ENCODE measurements at regions not wholly inside any gene's neighbourhood (a gene's known extent, or its start where the extent isn't known, plus 50 kb on each side); places are given as distances from the start of the nearest gene placed in this dataset.
A peak's percentile ranks its signal among the peaks of the same experiment; 100 is the strongest.
"Not testable (repeated sequence)": the region's sequence is repeated elsewhere in the genome, so short reads cannot be mapped to it uniquely, and the experiment has no call there.

DNA sequence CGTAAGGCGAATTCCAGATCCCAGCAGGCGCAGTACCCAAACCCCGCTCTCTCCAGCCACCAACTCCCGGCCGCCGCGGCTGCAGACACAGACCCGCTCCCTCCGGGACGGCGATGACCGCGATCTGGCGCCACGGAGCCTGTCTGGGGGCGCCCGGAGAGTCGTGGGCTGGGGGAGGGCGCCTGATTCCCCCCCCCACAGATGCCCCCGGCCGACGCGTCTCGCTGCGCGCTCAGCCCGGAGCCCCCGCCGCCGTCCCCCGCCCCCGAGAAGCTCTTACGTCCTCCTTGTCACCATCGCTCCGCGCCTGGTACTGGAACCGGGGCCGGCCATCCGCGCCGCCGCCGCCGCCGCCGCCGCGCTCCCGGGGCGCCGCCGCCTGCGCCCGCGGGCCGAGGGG, 173.6 kb downstream of the ATP6V0E2 start:
- DNase-seq = peak in 1 of 2 experiments; percentile 25

DNA sequence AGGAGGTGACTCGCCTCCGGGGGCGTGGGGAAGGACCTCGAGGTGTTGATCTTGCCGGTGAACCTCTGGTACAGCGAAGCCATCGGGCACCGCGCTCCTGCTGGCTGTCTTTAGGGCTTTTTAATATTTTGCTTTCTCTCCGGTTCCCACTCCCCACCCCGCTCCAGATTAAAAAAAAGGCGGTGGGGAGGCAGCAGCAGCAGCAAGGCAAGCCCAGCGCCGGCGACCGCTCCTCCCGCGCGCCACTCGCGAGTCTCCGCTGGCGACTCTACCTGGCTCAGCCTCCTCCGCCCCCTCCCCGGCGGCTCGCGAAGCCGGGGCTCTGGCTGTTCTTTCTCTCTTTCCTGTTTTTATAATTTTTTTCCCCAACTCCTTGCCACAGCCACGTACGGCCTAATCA, 174.0 kb downstream of the ATP6V0E2 start:
- DNase-seq = not testable (repeated sequence)

DNA sequence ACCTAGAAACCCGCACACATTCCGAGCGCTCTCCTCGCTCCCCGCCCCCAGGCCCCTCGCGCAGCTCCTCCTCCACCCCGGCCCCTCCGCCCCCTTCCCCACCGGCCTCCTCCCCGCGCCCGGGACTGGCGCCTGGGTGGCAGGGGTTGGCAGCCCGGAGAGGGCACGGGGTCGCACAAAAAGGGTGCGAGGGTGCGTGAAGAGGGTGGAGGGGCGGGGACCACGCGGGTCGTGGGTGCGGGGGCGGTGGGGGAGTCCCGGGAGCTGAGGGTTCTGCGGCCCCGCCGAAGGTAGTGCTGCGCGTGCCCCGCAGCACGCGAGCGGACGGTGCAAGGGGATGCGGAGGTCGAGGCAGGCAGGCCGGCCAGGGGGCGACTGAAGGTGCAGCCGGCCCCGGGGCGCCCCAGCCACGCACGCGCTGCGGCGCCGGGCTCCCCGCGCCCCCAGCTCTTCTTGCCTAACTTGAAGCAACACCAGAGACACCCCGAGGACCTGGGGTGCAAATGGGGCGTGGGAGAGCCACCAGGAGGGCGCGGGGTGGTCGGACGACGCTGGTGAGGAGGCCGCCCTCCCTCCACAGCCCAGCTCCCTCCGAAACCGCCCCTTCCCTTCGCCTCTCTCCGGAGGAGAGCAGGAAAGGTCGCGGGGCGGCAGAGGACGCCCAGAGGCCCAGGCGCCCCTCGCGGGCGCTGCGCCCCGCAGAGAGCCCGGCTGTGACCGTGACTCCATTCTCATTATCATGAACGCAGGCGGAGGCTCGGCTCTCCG, 174.7 kb downstream of the ATP6V0E2 start:
- peak in 1 of 2 experiments; percentile 15 for DNase-seq

DNA sequence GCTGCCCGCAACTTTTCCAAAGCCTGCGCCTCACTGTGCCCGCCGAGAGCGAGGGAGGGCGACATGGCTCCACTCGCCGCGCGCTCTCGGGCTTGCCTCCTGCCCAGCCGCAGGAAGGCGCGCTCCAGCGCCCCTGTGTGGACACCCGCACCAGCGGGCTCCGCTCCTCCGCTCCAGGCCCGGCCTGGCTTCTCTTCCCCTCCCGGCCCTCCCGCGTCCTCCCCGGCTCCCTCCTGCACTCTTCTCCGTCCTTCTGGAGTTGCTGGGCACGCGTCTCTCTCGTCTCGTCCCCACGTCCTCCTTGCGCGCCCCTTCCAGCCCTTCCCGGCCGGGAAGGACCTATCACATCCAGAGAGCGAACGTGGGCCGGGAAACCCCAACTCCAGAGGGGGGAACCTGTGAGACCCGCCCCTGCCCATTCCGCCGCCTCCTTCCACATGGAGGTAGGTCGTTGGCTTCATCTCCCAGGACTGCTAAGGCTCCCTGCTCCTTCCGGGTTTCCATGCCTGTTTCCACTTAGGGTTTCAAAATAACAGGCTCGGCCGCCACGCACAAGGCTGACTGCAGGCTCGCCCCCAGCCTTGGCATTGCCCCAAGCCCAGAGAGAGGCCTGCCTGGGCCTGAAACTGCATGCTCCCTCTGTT, 175.4 kb downstream of the ATP6V0E2 start:
- peak; percentile 61 to 66 for DNase-seq

DNA sequence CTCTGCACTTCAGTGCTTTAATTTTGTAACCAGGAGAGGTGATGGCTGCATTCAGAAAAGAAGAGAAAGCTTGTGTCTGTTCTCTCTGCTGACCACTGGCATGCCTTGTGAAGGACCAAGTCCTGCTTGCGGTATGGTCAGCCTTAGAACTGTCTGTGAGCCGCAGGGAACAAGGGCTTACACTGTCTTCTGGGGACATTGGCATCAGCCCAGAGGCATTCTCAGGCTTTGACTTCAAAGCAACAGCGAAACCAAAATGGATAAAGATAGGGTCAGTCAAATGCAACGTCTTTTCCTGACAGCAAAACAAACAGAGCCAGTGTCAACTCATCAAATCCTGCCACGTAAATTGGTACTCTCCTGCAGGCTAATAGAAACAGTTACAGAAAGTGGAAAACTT, 179.6 kb downstream of the ATP6V0E2 start:
- not testable (repeated sequence) for DNase-seq

DNA sequence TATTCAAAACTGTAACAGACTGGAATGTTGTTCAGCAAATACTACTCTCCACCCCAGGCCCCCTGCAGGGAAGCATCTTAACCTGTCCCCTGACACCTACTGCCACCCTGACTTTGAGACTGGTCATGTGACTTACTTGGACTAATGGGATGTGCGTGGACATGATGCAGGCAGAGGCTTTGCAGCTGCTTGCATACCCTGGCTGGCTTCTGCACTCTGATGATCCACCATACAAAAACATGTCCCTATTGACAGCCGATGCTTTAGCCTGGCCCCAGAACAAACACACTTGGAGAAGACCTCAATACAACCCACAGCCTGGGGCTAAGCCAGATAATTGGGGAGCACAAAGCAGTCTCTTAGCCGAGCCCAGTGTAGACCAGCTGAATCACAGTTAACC, 180.5 kb downstream of the ATP6V0E2 start:
- not testable (repeated sequence) for DNase-seq

DNA sequence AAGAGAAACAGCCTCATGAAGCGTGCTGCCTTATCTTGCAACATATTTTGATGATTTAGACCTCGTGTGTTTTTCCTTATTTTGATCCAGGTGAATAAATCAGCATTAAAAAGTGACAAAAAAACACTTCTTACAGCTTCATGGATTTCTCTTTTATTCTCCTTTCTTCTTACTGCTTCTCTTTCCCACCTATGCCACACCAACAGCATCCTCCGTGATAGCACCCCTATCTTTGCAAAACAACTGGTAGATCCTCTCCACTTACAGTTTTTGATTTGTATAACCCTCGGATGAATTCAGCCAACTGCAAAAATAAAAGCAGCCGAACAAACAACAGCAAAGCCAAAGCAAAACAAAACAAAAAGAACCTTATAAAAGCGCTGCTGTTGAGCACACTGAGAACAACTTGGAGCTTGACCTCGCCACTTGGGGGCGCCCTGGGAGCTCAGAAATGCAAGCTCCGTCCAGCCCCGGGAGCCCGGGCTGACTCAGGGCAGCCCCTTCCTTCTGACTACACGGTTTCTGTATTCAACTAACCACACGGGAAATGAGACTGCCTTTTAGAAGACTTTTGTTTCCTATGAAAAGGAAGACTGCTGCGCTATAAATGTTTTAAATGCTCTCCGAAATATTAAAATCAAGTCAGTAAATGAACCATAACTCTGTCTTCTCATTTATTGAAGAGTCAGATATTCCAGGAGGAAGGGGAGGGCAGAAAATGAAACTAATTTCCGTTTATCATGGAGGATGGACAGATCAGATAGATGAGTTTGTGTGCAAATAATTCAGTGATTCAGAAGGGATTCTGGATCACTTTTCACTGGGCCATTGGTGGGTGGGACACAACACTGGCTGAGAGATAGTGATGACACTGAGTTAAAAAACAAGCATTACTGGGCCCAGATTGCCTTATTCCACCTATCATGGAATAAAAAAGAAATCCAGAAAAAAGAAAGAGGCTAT, 186.8 kb downstream of the ATP6V0E2 start:
- DNase-seq = not testable (repeated sequence)

DNA sequence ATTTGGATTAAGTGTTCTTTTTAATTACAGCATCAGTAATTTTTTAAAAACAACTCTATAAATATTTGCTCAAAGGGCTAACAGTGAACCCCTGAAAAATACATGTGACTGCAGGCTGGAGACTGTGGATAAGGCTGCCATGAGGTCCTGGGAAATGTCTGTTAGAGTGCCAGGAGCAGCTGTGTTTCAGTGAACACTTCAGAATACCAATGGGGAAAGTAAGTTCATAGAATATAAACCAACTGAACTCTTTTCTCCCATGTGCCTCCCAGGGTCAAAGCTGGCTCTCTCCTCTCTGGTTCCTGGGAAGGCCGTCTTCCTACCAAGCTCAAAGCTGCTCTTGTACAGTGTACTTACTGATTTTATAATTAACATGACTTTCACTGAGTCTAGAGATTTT, 189.4 kb downstream of the ATP6V0E2 start:
- DNase-seq = not testable (repeated sequence)

DNA sequence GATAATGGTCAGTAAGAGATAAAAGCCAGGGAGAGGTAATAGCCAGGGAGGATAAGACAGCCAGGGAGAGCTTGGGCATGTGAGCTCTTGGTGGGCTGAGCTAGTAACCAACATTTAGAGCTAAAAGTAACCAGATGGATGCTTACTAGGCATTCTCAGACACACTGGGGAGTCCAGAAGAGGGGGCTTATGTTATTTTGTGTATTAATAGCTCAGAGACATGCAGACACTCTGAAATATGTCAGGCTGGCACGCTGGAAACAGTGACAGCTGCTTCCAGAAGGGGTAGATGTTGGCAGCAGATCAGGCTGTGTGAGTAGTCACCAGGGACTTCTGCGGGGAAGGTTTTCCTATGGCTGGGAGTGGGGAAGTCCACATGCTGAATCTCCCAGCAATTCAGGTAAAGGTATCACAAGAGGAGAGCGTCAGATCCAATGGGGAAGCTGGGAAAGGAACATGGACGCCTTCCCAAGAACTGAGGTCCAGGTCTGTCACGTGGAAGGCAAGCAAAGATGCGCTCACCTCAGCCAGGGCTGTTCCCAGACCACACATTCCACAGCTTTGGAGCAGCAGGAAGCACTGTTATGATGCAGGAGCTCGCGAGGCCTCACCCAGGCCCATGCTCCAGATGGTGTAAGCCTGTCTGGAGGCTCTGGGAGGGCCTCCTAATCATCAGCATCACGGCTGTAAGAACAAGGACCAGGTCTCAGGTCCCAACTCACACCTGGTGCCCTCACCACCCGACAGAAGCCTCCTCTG, 196.0 kb downstream of the ATP6V0E2 start:
- not testable (repeated sequence) for DNase-seq

DNA sequence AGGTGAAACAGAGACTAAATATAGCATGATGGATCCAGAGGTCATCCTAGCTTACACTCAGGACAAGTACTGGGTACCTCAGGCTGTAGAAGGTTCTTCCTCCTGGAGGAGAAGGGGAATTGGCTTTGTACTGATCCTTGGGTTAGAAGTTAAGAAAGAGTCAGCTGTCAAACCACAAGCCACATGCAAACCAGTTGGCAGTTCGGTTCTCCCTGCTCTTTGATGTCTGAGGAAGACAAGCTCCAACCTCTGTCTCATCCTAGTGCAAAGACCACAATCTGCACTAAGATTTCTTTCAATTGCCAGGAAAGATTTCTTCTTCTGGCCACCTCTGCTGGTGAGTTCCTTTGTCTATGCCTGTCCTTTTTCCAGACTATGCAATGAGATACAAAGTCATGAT, 203.8 kb downstream of the ATP6V0E2 start:
- not testable (repeated sequence) for DNase-seq

DNA sequence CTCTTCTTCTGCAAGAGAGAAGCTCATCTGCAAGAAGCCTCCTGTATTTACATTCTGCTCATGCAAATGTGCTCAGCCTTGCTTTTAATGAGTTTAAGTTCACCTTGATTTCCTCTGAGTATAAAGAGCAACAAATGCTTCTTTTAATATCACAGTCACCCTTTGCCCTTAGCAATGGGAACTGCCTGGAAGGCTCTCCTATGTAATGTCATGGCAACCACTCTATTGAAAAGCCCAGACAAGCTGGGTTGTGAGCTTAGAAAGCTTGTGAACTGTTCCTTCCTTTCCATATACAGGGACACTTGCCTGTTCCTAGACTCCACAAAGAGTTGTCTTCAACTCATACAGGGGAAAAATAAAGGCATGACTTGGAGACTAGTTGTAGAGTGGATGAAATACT, 208.1 kb downstream of the ATP6V0E2 start:
- DNase-seq = not testable (repeated sequence)

DNA sequence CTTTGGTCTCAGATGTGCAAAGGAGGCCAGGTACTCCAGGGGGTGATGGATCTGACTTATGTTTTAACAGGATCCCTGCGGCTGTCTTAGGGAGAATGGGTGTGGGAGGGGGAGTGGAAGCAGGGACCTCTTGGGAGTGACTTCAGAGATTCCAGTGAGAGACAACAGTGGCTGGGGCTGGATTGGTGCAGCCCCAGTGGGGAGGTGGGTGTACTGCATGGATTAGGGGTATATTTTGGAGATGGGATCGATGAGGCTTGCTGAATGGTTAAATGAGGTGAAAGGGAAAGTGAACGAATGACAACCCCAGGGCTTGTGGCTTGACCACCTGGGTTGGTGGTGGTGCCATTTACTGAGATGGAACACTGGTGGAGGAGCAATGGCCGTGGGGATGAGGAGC, 211.0 kb downstream of the ATP6V0E2 start:
- not testable (repeated sequence) for DNase-seq

DNA sequence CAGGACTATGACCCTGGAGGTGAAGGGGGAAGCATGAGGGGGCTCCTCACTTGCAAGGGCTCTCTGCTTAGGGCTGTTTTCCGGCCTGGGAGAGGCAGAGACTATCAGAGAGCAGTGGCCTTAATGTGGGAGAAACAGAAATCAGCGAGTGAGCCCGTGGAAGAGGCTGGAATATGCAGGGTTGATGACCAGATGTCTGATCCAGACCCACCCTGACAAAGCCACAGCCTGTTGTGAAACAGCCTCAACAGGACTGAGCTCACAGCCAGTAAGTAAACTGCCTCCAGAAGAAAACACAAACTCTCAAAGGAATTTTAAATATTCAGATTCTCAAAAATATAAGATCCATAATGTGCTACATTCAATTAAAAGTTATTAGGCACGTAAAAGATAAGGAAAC, 213.7 kb downstream of the ATP6V0E2 start:
- DNase-seq = not testable (repeated sequence)

DNA sequence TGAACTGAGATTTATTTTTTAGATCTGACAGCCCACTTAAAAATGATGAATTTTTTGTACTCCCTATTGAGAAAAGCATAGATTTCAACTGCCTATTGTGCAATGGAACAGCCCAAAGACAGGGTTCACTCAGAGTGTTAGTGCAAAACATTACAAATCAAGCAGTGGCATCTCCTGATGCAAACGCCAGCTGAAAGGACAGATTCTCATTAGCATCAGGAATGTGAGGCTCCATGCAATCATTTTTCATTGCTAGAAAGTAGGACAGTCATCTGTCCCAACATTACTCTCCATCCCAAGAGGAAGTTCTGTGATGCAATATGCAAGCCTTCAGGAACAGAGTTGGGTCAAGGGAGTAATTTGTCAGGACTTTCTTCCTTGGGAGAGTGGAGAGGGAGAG, 215.4 kb downstream of the ATP6V0E2 start:
- not testable (repeated sequence) for DNase-seq

DNA sequence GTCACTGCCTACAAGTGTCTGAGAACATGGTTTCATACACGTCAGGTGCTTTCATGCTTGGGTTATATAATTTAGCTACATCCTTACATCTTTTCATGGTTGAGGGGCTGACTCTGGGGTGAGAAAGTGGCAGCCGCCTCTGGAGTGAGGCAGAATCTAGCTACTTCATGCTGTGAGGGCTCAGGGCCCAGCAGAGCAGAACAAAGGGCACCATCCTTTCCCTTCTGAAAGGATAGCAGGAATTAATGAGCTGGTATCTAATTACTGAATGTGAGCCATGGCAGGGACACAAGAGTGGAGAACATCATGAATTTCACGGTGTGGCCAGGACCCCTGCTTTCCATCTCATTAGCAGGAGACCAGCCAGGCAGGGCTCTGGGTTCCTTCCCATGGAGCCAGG, 217.0 kb downstream of the ATP6V0E2 start:
- DNase-seq = not testable (repeated sequence)

DNA sequence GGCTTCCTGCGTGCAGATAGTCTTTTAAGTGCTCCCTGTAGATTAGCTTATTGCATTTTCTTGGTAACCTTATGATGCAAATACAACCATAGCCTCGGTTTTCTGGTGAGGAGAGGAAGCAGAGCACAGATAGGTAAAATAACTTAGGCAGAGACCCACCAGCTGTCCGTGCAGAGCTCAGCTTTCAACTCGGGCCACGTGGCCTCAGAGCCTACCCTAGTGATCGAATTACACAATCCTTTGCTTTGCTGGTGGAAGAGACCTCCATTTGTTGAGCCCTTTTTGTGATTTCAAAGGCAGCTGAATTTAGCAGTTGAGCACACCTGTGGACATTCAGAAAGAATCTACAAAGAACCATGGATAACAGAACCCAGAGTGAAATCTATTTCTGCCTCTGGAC, 220.1 kb downstream of the ATP6V0E2 start:
- DNase-seq = not testable (repeated sequence)

DNA sequence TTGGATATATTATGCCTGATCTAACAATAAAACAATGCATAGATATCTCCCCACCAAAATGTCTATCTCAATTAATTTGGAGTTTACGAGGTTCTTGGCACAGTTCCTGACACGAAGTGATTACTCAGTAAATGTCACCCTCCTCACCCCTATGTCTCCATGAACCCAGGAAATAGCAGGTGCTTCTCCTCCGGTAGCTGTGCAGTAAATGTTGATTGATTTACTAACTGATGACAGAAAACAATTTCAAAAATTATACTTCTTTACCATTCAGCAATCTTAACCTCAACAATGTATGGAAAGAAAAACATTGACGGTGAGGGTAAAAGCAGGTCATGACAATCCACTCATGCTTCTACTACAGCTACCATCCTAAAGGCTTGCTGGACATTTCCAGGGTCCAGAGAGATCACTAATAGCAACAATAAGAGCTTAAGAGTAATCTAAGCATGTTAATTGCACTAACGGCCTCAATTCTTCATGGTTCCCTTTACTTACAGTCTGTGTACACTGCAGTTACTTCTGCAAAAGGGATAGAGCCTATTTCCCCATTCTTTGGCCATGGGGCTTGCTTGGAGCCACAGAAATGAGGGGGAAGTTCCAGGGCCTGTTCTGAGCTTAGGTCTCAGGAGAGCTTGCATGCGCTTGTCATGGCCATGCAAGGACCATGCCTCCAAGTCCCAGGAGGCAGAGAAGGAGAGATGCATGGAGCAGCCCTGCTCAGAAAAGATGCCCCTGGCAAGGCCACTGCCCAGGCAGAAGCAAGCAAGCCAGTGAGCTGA, 222.6 kb downstream of the ATP6V0E2 start:
- DNase-seq = not testable (repeated sequence)

DNA sequence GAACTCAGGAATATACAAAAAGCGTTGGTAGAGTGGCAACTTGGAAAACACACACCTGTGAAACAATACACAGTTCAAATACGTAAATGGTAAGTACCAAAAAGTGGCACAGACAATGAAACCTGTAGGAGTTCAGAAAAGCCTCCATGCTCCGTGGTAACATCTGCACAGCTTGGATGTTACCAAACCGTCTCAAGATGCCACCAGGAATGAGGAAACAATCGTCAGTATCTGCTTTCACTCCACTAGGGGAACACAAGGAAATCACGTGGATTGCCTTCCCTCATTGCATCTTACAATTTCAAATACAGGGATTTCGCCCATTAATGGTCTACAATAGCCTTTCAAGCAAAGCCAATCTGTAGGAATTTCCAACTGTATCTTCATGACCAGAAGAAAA, 224.6 kb upstream of the LRRC61 start:
- not testable (repeated sequence) for DNase-seq

DNA sequence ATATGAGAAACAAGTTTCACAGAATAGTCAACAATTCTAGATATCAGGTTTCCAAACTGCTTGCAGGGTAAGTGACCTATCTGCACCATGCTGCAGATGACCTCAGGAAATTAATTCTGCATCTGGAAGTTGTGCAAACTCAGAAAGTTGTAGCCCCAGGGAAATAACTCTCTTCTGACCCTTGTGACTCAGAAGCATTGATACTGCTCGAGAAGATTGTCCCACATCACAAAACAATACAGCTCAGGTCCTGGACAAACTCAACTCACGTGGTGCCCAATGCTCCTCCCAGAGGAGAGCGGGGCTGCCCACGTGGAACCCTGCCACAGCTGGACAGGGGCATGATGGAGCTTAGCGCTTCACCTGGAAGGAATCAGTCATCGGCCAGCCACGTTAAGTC, 221.9 kb upstream of the LRRC61 start:
- DNase-seq = not testable (repeated sequence)

DNA sequence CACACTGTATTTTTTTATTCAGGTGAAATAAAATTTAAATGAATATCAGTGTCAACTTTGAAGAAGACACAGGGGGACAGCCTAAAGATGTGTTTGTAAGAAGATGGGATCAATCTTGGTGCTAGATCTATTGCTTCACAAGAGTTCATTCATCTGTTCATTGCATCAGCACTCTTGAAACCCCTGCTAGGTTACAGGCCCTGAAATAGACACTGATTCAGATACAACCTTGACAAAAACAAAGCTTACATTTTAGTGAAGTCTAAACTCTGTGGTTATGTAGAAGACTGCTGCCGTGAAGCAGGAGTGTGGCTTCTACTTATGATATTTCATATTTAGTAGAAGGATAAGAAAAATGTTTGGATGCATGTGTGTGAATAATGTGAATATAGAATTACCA, 215.9 kb upstream of the LRRC61 start:
- not testable (repeated sequence) for DNase-seq

DNA sequence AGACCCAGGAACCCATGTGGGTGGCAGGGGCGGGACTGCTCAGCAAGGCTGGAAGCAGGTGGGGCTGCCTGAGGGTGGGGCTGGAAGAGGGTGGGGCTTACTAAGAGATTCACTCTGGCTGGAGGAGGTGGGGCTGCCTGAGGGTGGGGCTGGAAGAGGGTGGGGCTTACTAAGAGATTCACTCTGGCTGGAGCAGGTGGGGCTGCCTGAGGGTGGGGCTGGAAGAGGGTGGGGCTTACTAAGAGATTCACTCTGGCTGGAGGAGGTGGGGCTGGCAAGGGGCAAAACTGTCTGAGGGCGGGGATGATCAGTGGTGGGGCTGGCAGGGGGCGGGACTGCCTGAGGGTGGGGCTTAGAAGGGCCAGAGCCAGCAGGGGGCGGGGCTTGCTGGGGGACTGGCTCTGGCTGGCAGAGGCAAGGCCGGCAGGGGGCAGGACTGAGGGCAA, 212.8 kb upstream of the LRRC61 start:
- peak in 1 of 2 experiments; percentile 14 for DNase-seq

All from NCI-H1930 (cell line).